Omental fat pad (tissue), 3 donors: ENCODE measurements at regions not wholly inside any gene's neighbourhood (a gene's known extent, or its start where the extent isn't known, plus 50 kb on each side); places are given as distances from the start of the nearest gene placed in this dataset.
A peak's percentile ranks its signal among the peaks of the same experiment; 100 is the strongest.
"Not testable (repeated sequence)": the region's sequence is repeated elsewhere in the genome, so short reads cannot be mapped to it uniquely, and the experiment has no call there.

Experiments used
- ATAC-seq: fragments of 150-250 bp; one replicate; pipeline ENCODE4 v1.9.1; 2016; ENCODE audit warnings: mild to moderate bottlenecking, moderate library complexity; ENCODE audit not compliant: low FRiP score
- DNase-seq: peaks from one replicate; pipeline ENCODE4 v3.0.0-alpha.2; 2019; ENCODE audit warnings: low spot score
- TF ChIP-seq, protein P1 (sequence below), 3 donors: fragments of 450-650 bp; IDR thresholded peaks; one replicate each; pipeline ENCODE4 v1.5.1; 2016 to 2017; ENCODE audit warnings: antibody characterized with exemption in 3 of 3, mild to moderate bottlenecking in 3 of 3, moderate library complexity in 2 of 3

- ATAC-seq (peak; percentile 31), DNase-seq (no peak)
- TF ChIP-seq, protein P1, sequence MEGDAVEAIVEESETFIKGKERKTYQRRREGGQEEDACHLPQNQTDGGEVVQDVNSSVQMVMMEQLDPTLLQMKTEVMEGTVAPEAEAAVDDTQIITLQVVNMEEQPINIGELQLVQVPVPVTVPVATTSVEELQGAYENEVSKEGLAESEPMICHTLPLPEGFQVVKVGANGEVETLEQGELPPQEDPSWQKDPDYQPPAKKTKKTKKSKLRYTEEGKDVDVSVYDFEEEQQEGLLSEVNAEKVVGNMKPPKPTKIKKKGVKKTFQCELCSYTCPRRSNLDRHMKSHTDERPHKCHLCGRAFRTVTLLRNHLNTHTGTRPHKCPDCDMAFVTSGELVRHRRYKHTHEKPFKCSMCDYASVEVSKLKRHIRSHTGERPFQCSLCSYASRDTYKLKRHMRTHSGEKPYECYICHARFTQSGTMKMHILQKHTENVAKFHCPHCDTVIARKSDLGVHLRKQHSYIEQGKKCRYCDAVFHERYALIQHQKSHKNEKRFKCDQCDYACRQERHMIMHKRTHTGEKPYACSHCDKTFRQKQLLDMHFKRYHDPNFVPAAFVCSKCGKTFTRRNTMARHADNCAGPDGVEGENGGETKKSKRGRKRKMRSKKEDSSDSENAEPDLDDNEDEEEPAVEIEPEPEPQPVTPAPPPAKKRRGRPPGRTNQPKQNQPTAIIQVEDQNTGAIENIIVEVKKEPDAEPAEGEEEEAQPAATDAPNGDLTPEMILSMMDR (IDR thresholded peaks at IDR 0.05): no peak
Measured at GRCh38 chr12:131473741-131474709, 236.9 kb upstream of the SFSWAP start.

DNA sequence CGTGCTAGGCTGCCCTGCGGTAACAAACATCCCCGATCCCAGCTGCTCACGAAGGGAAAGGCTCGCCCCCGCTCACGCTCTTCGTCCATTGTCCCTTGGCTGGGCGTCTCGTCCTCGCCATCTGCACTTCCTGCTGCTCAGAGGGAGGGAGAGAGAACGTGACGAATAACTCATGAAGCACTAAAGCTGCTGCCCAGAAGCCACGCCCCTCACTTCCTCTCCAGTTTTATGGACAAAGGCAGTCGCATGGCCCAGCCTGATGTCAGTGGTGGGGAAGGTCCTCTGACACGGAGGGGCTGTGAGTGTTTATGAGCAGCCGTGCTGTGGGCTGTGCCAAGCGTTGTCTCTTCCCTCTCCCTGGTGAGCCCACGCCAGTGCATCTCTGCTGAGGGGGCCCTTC lies 235.9 kb upstream of the SFSWAP start:
- ATAC-seq: peak; percentile 43
- not testable (repeated sequence) for DNase-seq

- ATAC-seq (no peak), DNase-seq (no peak)
- TF ChIP-seq, protein P1 (IDR thresholded peaks at IDR 0.05): no peak
Measured at GRCh38 chr12:131477613-131478012, 233.3 kb upstream of the SFSWAP start.

DNA sequence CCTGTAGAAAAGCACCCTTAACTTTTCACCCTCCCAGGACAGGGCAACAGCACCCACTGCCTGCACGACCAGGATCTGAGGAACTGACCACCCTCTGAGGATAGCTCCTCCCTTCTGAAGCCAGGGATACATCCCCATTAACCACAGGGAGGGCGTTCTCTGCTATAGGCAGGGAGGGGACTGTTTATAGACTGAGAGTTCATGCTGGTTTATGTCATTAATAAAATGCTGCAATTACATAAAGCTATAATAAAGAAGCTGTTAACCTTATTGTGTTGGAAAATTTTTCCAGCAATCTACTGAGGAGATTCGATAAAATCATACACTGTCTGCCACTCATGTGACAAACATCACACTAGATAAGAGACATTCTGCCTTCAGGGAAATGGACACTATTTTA lies 232.4 kb upstream of the SFSWAP start:
- TF ChIP-seq, protein P1 (IDR thresholded peaks at IDR 0.05): no peak
- no peak for ATAC-seq
- no peak for DNase-seq

- TF ChIP-seq, protein P1 (IDR thresholded peaks at IDR 0.05): no peak
- ATAC-seq (no peak), DNase-seq (no peak)
Measured at GRCh38 chr12:131482199-131482598, 228.7 kb upstream of the SFSWAP start.

- TF ChIP-seq, protein P1 (IDR thresholded peaks at IDR 0.05): no peak
- ATAC-seq (no peak), DNase-seq (no peak)
Measured at GRCh38 chr12:131482686-131483085, 228.2 kb upstream of the SFSWAP start.

DNA sequence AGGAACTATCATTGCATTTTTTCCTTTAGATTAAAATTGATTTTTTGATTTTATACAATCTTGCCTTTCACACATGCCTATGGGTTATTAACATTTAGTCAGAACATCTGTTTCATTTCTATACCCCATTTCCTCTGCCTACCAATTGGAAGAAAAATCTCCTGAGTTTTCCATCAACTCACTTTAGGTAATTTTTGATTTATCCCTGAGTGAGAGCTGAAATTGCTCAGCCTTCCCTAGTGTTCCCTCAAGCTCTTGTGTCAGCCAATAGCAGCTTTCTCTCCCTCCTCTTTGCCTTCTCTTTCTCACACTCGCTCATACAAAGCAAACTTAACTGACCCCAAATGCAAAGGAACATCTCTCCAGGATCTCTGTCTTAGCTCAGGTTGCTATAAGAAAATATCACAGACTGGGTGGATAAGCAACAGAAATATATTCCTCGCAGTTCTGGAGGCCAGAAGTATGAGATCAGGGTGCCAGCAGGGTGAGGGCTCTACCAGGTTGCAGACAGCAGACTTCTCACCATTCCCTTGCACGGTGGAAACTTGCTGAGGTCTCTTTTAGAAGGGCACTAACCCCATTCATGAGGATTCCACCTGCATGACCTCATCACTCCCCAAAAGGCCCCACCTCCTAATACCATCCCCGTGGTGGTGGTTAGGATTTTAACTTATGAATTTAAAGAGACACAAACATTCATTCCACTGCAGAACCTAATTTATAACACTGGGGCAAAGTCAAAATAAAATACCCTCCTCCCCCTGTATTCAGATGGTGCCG lies 224.2 kb upstream of the SFSWAP start:
- TF ChIP-seq, protein P1 (IDR thresholded peaks at IDR 0.05): no peak
- DNase-seq (no peak), ATAC-seq (no peak)
